Ureter (tissue), 1 donor: ENCODE measurements at regions not wholly inside any gene's neighbourhood (a gene's known extent, or its start where the extent isn't known, plus 50 kb on each side); places are given as distances from the start of the nearest gene placed in this dataset.

Source experiments
- DNase-seq: peaks from one replicate; pipeline ENCODE4 v3.0.0-alpha.2; 2020; ENCODE audit warnings: low spot score
- donor health status: DM: yes; HTN: yes; CAD: no.

DNA sequence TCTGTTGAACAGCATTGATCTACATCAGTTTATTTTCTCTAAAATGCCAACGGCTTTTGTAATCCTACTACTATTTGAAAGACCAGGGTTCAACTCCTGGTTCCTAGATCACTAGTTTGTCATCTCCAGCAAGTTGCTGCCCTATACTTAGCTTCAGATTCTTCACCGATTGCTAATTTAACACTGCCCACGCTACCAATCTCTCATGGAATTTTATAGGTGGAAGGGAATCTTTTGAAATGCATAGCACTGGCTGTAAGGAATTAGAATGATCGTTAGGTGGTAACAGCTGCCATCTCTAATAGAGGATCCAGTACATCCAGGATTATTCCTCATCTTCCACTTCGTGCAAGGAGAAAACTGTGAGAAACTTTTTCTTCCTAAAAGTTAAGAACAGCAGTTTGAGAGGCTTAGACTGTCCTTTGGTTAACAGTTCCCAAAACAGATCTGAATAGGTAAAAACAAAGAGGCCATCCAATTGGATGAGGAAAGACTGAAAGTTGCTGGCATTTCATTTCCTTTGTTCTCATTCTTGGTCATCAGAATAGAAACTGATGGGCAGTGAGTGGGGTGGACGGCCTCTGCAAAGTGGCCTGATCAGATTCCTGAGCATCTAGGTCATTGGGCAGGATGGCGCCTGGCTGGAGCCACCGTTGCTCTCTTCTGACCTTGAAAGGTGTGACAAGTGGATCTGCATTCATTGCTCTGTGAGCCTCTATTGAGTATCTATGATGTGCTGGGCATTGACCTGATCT is 236.3 kb upstream of the SORL1-AS1 start:
- no peak for DNase-seq

DNA sequence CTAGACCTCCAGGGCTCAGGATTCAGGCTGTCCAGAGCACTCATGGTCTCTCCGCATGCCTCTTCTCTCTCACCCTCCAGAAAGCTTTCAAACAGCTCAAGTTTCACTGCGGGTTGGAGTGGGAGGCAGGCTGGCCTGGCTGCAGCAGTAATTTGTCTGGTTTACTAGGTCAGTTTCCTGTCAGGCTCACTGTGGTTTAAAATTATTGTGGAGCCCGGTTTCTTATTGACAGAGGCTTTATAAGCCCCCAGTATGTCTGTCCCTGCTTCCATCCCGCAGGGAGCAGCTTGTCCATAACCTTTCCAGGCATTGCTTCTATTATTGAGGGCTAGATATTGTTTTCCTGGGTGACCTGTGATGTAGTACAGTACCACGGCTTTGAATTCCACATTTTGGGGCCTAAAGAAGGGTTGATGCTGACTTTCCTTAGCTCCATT is 235.3 kb upstream of the SORL1-AS1 start:
- no peak for DNase-seq

DNA sequence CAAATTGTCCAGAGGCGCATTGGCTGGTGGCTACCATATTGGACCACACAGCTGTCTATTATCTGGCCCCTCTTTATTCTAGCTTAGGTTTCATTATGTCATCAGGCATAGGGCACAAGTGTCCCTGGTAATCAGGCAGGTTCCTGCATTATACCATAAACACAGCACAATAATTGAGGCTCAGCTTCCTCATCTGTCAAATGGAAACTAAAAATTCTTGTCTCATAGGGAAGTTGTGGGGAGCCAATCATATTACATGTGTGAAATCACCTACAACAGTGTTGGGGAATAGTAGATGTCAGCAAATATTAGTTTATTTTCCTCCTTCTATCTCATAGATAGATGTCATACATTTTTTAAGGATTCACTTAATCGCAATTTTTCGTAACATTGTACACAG is 231.0 kb upstream of the SORL1-AS1 start:
- no peak for DNase-seq
